Smooth muscle cell (in vitro differentiated cells): ENCODE measurements at regions not wholly inside any gene's neighbourhood (a gene's known extent, or its start where the extent isn't known, plus 50 kb on each side); places are given as distances from the start of the nearest gene placed in this dataset.

ENCODE experiments used
- DNase-seq: peaks from one replicate; lab custom pipeline; 2025; ENCODE audit not compliant: unreplicated experiment; lab: John Stamatoyannopoulos, UW
- H2AFZ ChIP-seq: fragments of 200-600 bp; sonication (generic); 2 replicates; pipeline ENCODE4 v1.6.0; 2016; ENCODE audit warnings: antibody characterized with exemption, low read depth, mild to moderate bottlenecking
- H3F3A ChIP-seq: fragments of 200-600 bp; sonication (generic); 2 replicates; pipeline ENCODE4 v1.6.0; 2017; ENCODE audit warnings: antibody characterized with exemption, low read depth
- H3K27ac ChIP-seq: fragments of 200-600 bp; sonication (generic); 2 replicates; pipeline ENCODE4 v1.5.1; 2016; ENCODE audit warnings: low read depth, mild to moderate bottlenecking
- H3K27me3 ChIP-seq: fragments of 200-600 bp; sonication (generic); 2 replicates; pipeline ENCODE4 v1.6.1; 2016; ENCODE audit warnings: low read depth, mild to moderate bottlenecking
- H3K36me3 ChIP-seq: fragments of 200-600 bp; sonication (generic); 2 replicates; pipeline ENCODE4 v1.5.1; 2016; ENCODE audit warnings: low read depth
- H3K4me1 ChIP-seq: fragments of 200-600 bp; sonication (generic); 2 replicates; pipeline ENCODE4 v1.5.1; 2016; ENCODE audit warnings: low read depth
- H3K4me2 ChIP-seq: fragments of 200-600 bp; sonication (generic); 2 replicates; pipeline ENCODE4 v1.6.0; 2016; ENCODE audit warnings: mild to moderate bottlenecking
- H3K4me3 ChIP-seq: fragments of 200-600 bp; sonication (generic); 2 replicates; pipeline ENCODE4 v1.5.1; 2016; ENCODE audit warnings: mild to moderate bottlenecking
- H3K79me2 ChIP-seq: fragments of 200-600 bp; sonication (generic); 2 replicates; pipeline ENCODE4 v1.6.0; 2016; ENCODE audit warnings: low read depth, mild to moderate bottlenecking
- H3K9ac ChIP-seq: fragments of 200-600 bp; sonication (generic); 2 replicates; pipeline ENCODE4 v1.6.0; 2016; ENCODE audit warnings: low read depth
- H3K9me3 ChIP-seq: fragments of 200-600 bp; sonication (generic); replicated peaks from 2 replicates; pipeline ENCODE4 v1.5.1; 2016; ENCODE audit warnings: low read depth
- H4K20me1 ChIP-seq: fragments of 200-600 bp; sonication (generic); 2 replicates; pipeline ENCODE4 v1.6.0; 2016; ENCODE audit warnings: low read depth
- CTCF ChIP-seq: fragments of 200-600 bp; sonication (generic); IDR thresholded peaks from 2 replicates; pipeline ENCODE4 v1.5.1; 2017; ENCODE audit warnings: borderline replicate concordance, mild to moderate bottlenecking, antibody characterized with exemption; ENCODE audit not compliant: insufficient read depth, poor library complexity, severe bottlenecking
- WGBS: methylation state at CpG from one replicate; pipeline ENCODE4 v1.1.7; 2016; ENCODE audit warnings: low lambda C conversion rate; 5-methylcytosine and 5-hydroxymethylcytosine counted together

GRCh38 chr1:227469708-227470107 lies 93.6 kb upstream of the ZNF678 start:
- H3K4me2 ChIP-seq: no peak overlapping the region
- no peaks in the 10 kb centered on the region for H3K36me3 ChIP-seq
- no peaks in the 10 kb centered on the region for H4K20me1 ChIP-seq
- no peaks in the 10 kb centered on the region for H3F3A ChIP-seq
- 85% methylated on average over 3 of the region's 3 CpGs for WGBS
- no peaks in the 10 kb centered on the region for H3K79me2 ChIP-seq
- no peaks in the 10 kb centered on the region for H3K4me1 ChIP-seq
- H2AFZ ChIP-seq: no peak overlapping the region
- H3K27me3 ChIP-seq: peaks cover 18% of the 10 kb centered on the region
- no peak overlapping the region for H3K9ac ChIP-seq
- H3K27ac ChIP-seq: no peak overlapping the region
- H3K4me3 ChIP-seq: no peak overlapping the region
- no peak for TF ChIP-seq CTCF
- H3K9me3 ChIP-seq: no peaks in the 10 kb centered on the region
- no peak for DNase-seq

- DNase-seq: no peak
- no peak overlapping the region for H3K27ac ChIP-seq
- H2AFZ ChIP-seq: no peak overlapping the region
- no peaks in the 10 kb centered on the region for H3K9me3 ChIP-seq
- H3K79me2 ChIP-seq: no peaks in the 10 kb centered on the region
- H3K4me2 ChIP-seq: no peak overlapping the region
- no peak for TF ChIP-seq CTCF
- H3K9ac ChIP-seq: no peak overlapping the region
- peaks cover 18% of the 10 kb centered on the region for H3K27me3 ChIP-seq
- H3F3A ChIP-seq: no peaks in the 10 kb centered on the region
- WGBS: 78% methylated on average over 5 of the region's 5 CpGs
- no peaks in the 10 kb centered on the region for H3K36me3 ChIP-seq
- no peaks in the 10 kb centered on the region for H3K4me1 ChIP-seq
- no peaks in the 10 kb centered on the region for H4K20me1 ChIP-seq
- H3K4me3 ChIP-seq: no peak overlapping the region
Observed at GRCh38 chr1:227466039-227466645, 97.2 kb upstream of the ZNF678 start.

- no peak for TF ChIP-seq CTCF
- Histone ChIP-seq H3K36me3 (no peaks in the 10 kb centered on the region), H3K79me2 (no peaks in the 10 kb centered on the region), H3K27ac (no peak overlapping the region), H3K4me2 (no peak overlapping the region), H3K9ac (no peak overlapping the region), H4K20me1 (no peaks in the 10 kb centered on the region), H3K4me1 (no peaks in the 10 kb centered on the region), H3F3A (no peaks in the 10 kb centered on the region), H3K9me3 (no peaks in the 10 kb centered on the region), H3K27me3 (peaks cover 18% of the 10 kb centered on the region), H2AFZ (no peak overlapping the region), H3K4me3 (no peak overlapping the region)
- DNase-seq: no peak
- WGBS: 81% methylated on average over 7 of the region's 7 CpGs
Observed at GRCh38 chr1:227465256-227465655, 98.1 kb upstream of the ZNF678 start.

GRCh38 chr1:227459977-227460376 lies 103.4 kb upstream of the ZNF678 start:
- Histone ChIP-seq H3K4me3 (no peak overlapping the region), H2AFZ (no peak overlapping the region), H3K79me2 (no peaks in the 10 kb centered on the region), H3K27ac (no peak overlapping the region), H3K4me2 (no peak overlapping the region), H3F3A (no peaks in the 10 kb centered on the region), H3K9me3 (no peaks in the 10 kb centered on the region), H3K4me1 (no peaks in the 10 kb centered on the region), H3K27me3 (no peaks in the 10 kb centered on the region), H3K36me3 (no peaks in the 10 kb centered on the region), H4K20me1 (no peaks in the 10 kb centered on the region), H3K9ac (no peak overlapping the region)
- no peak for TF ChIP-seq CTCF
- DNase-seq: no peak
- WGBS: 38% methylated on average over 1 of the region's 1 CpG
